Liver (tissue), 8 donors: ENCODE measurements at regions not wholly inside any gene's neighbourhood (a gene's known extent, or its start where the extent isn't known, plus 50 kb on each side); places are given as distances from the start of the nearest gene placed in this dataset.

ENCODE experiments used
- DNase-seq: peaks from one replicate; pipeline ENCODE4 v3.0.0-alpha.2; 2017; ENCODE audit warnings: low spot score
- H3K27ac ChIP-seq, 2 donors: one replicate each; pipeline ENCODE4 v1.7.0; 2013; ENCODE audit warnings: inconsistent platforms in 2 of 2, low read length in 2 of 2, control low read depth in 1 of 2, low read depth in 1 of 2, mild to moderate bottlenecking in 1 of 2
- H3K27me3 ChIP-seq, 4 donors: one replicate each; pipeline versions ENCODE4 v1.6.1 to v1.7.0; 2013; ENCODE audit warnings: low read length in 3 of 4, inconsistent platforms in 1 of 4, mild to moderate bottlenecking in 1 of 4, moderate library complexity in 1 of 4; ENCODE audit not compliant: control insufficient read depth in 4 of 4, insufficient read depth in 4 of 4
- H3K36me3 ChIP-seq, 4 donors: one replicate each; pipeline versions ENCODE4 v1.6.1 to v1.7.0; 2013; ENCODE audit warnings: low read length in 3 of 4, mild to moderate bottlenecking in 3 of 4, low read depth in 1 of 4, moderate library complexity in 1 of 4; ENCODE audit not compliant: control insufficient read depth in 4 of 4, insufficient read depth in 3 of 4
- H3K4me1 ChIP-seq, 4 donors: one replicate each; pipeline versions ENCODE4 v1.6.1 to v1.7.0; 2013; ENCODE audit warnings: low read length in 3 of 4, mild to moderate bottlenecking in 3 of 4, moderate library complexity in 1 of 4; ENCODE audit not compliant: control insufficient read depth in 4 of 4, insufficient read depth in 4 of 4
- H3K4me3 ChIP-seq, 3 donors: one replicate each; pipeline versions ENCODE4 v1.6.1 to v1.7.0; 2013; ENCODE audit warnings: low read length in 3 of 3, control low read depth in 1 of 3, low read depth in 1 of 3, mild to moderate bottlenecking in 1 of 3
- H3K9ac ChIP-seq, 2 donors: one replicate each; pipeline ENCODE4 v1.7.0; 2013; ENCODE audit warnings: low read length in 2 of 2, mild to moderate bottlenecking in 2 of 2, moderate library complexity in 2 of 2, control low read depth in 1 of 2, low read depth in 1 of 2
- H3K9me3 ChIP-seq, 4 donors: one replicate each; pipeline versions ENCODE4 v1.6.1 to v1.7.0; 2013; ENCODE audit warnings: low read length in 3 of 4; ENCODE audit not compliant: control insufficient read depth in 4 of 4
- FOXA2 ChIP-seq: IDR thresholded peaks from 2 replicates; pipeline ENCODE4 v1.6.1; 2016; ENCODE audit warnings: antibody characterized with exemption
- GABPA ChIP-seq, 2 donors: IDR thresholded peaks in 1 of 2; conservative IDR thresholded peaks in 1 of 2; 2 replicates each; pipeline ENCODE4 v1.6.1; 2016; ENCODE audit warnings: antibody characterized with exemption in 2 of 2, mild to moderate bottlenecking in 1 of 2, moderate library complexity in 1 of 2
- HNF4A ChIP-seq, 2 donors: conservative IDR thresholded peaks; 2 replicates each; pipeline ENCODE4 v1.6.1; 2016; ENCODE audit warnings: antibody characterized with exemption in 2 of 2, mild to moderate bottlenecking in 2 of 2
- JUND ChIP-seq, 2 donors: IDR thresholded peaks; 2 replicates each; pipeline ENCODE4 v1.6.1; 2016; ENCODE audit warnings: antibody characterized with exemption in 2 of 2
- NR2F2 ChIP-seq: IDR thresholded peaks from 2 replicates; pipeline ENCODE4 v1.6.1; 2016; ENCODE audit warnings: antibody characterized with exemption
- RAD21 ChIP-seq, 2 donors: IDR thresholded peaks; 2 replicates each; pipeline ENCODE4 v1.6.1; 2016; ENCODE audit warnings: antibody characterized with exemption in 2 of 2, mild to moderate bottlenecking in 2 of 2
- RXRA ChIP-seq, 2 donors: IDR thresholded peaks; 2 replicates each; pipeline ENCODE4 v1.6.1; 2017 to 2018; ENCODE audit warnings: antibody characterized with exemption in 2 of 2, mild to moderate bottlenecking in 1 of 2
- SP1 ChIP-seq: IDR thresholded peaks from 2 replicates; pipeline ENCODE4 v1.6.1; 2018; ENCODE audit warnings: antibody characterized with exemption, mild to moderate bottlenecking
- TAF1 ChIP-seq: conservative IDR thresholded peaks from 2 replicates; pipeline ENCODE4 v1.6.1; 2016; ENCODE audit warnings: antibody characterized with exemption, mild to moderate bottlenecking
- ZBTB33 ChIP-seq: IDR thresholded peaks from 2 replicates; pipeline ENCODE4 v1.6.1; 2016; ENCODE audit warnings: antibody characterized with exemption
- whole genome bisulfite sequencing: extraction: QIAGEN DNeasy Blood & Tissue Kit; methylation state at CpG from one replicate; pipeline ENCODE4 v1.1.7; 2013; 5-methylcytosine and 5-hydroxymethylcytosine counted together
- TF ChIP-seq, protein P1 (sequence below): fragments of 150-350 bp; IDR thresholded peaks from 2 replicates; pipeline ENCODE4 v1.5.1; 2017; ENCODE audit warnings: improper control_type of control experiment, low read depth, low read length; ENCODE audit not compliant: missing input control
- TF ChIP-seq, protein P2 (sequence below): IDR thresholded peaks from 2 replicates; pipeline ENCODE4 v1.6.1; 2016; ENCODE audit warnings: antibody characterized with exemption
- TF ChIP-seq, protein P3 (sequence below): IDR thresholded peaks from 2 replicates; pipeline ENCODE4 v1.6.1; 2016; ENCODE audit warnings: antibody characterized with exemption
- donor health status: healthy.
- donor health status: healthy.
- donor health status: healthy.
- donor health status: healthy.
- donor health status: healthy.

DNA sequence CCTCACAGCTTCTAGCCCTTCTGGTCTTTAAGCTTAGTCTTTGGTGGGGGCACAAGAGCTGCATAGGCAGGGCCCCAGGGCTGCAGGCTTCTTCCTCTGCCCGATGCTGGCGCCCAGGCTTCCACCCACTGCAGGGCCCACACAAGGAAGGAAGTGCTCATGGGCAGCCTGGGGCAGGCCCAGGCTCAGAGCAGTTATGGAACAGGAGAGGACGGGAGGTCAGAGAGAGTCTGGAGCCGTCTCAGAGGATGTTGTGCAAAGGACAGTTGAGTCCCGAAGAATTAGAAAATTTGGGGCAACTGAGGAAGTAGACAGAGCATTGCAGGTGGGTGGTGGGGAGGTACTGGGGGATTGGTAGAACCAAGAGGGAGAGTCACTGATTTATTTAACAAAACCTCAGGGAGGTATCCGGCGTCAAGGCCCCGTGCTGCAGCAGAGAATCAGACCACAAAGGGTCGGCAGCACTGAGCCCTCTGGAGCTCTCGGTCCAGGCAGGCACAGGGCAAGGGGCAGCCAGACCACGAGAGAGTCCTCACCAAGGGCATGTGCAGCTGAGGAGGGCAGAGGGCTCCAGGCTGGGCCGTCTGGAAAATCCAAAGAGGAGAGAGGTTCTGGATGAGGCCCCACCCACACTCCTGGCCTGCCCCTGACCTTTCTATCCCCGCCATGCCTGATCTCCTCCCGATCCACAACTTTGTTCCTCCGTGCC, 110.8 kb upstream of the GLI2 start:
- 83% methylated on average over 15 of the region's 15 CpGs for WGBS
- Histone ChIP-seq H3K36me3 (no peaks in the 10 kb centered on the region), H3K4me1 (no peaks in the 10 kb centered on the region), H3K4me3 (no peak overlapping the region), H3K27me3 (no peaks in the 10 kb centered on the region), H3K27ac (no peak overlapping the region), H3K9ac (no peak overlapping the region), H3K9me3 (peaks cover 0 to 4% (median 2%) of the 10 kb centered on the region in 4 donors)
- TF ChIP-seq, protein P1, sequence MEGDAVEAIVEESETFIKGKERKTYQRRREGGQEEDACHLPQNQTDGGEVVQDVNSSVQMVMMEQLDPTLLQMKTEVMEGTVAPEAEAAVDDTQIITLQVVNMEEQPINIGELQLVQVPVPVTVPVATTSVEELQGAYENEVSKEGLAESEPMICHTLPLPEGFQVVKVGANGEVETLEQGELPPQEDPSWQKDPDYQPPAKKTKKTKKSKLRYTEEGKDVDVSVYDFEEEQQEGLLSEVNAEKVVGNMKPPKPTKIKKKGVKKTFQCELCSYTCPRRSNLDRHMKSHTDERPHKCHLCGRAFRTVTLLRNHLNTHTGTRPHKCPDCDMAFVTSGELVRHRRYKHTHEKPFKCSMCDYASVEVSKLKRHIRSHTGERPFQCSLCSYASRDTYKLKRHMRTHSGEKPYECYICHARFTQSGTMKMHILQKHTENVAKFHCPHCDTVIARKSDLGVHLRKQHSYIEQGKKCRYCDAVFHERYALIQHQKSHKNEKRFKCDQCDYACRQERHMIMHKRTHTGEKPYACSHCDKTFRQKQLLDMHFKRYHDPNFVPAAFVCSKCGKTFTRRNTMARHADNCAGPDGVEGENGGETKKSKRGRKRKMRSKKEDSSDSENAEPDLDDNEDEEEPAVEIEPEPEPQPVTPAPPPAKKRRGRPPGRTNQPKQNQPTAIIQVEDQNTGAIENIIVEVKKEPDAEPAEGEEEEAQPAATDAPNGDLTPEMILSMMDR = no peak
- no peak for TF ChIP-seq JUND (IDR thresholded peaks at IDR 0.05)
- TF ChIP-seq, protein P2, sequence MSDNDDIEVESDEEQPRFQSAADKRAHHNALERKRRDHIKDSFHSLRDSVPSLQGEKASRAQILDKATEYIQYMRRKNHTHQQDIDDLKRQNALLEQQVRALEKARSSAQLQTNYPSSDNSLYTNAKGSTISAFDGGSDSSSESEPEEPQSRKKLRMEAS = no peak
- DNase-seq = no peak

- H3K4me1 ChIP-seq = no peaks in the 10 kb centered on the region
- H3K36me3 ChIP-seq = no peaks in the 10 kb centered on the region
- WGBS = 77% methylated on average over 9 of the region's 9 CpGs
- H3K9ac ChIP-seq = no peak overlapping the region
- no peak for DNase-seq
- no peak overlapping the region for H3K27ac ChIP-seq
- H3K27me3 ChIP-seq = no peaks in the 10 kb centered on the region
- TF ChIP-seq ZBTB33 (no peak), FOXA2 (no peak), GABPA (IDR thresholded peaks at IDR 0.05 in 1 of 2, conservative IDR thresholded peaks at IDR 0.05 in 1 of 2) (no peak), SP1 (no peak), RAD21 (IDR thresholded peaks at IDR 0.05) (no peak), TAF1 (no peak), RXRA (IDR thresholded peaks at IDR 0.05) (peak in 1 of 2 donors; percentile 30), JUND (IDR thresholded peaks at IDR 0.05) (peak in 1 of 2 donors; percentile 35), HNF4A (conservative IDR thresholded peaks at IDR 0.05) (peak in 1 of 2 donors; percentile 39), NR2F2 (no peak)
- TF ChIP-seq, protein P3, sequence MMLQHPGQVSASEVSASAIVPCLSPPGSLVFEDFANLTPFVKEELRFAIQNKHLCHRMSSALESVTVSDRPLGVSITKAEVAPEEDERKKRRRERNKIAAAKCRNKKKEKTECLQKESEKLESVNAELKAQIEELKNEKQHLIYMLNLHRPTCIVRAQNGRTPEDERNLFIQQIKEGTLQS = no peak
- TF ChIP-seq, protein P2 = no peak
- H3K9me3 ChIP-seq = peaks cover 0 to 4% (median 2%) of the 10 kb centered on the region in 4 donors
- H3K4me3 ChIP-seq = no peak overlapping the region
These were observed 109.7 kb upstream of the GLI2 start for GRCh38 chr2:120625865-120626560.
